ENCODE measurements at regions not wholly inside any gene's neighbourhood (a gene's known extent, or its start where the extent isn't known, plus 50 kb on each side); places are given as distances from the start of the nearest gene placed in this dataset.

- no peaks in the 10 kb centered on the region for H3K9me3 ChIP-seq (replicated peaks in 1 of 2; ENCODE audit: control insufficient read depth in 2 of 2, insufficient read depth in 1 of 2, low read depth in 1 of 2, low read length in 2 of 2)
- H2BK120ac ChIP-seq (ENCODE audit: low read depth, low read length) = no peak overlapping the region
- no peak overlapping the region for H3K4me2 ChIP-seq (ENCODE audit: insufficient read depth, low read length, poor library complexity, severe bottlenecking)
- H3K36me3 ChIP-seq (replicated peaks in 1 of 2; ENCODE audit: control insufficient read depth in 2 of 2, insufficient read depth in 2 of 2, low read length in 2 of 2) = no peaks in the 10 kb centered on the region
- H2BK15ac ChIP-seq (ENCODE audit: low read length) = no peak overlapping the region
- H3K18ac ChIP-seq (ENCODE audit: low read length) = no peak overlapping the region
- H4K8ac ChIP-seq (ENCODE audit: low read depth, low read length) = no peak overlapping the region
- no peak overlapping the region for H3K27ac ChIP-seq (replicated peaks; ENCODE audit: low read length)
- no peak overlapping the region for H2AFZ ChIP-seq (ENCODE audit: low read length)
- no peaks in the 10 kb centered on the region for H3K79me1 ChIP-seq (ENCODE audit: low read depth, low read length)
- no peak overlapping the region for H4K91ac ChIP-seq (ENCODE audit: low read depth, low read length, poor library complexity)
- peaks cover 1 to 5% of the 10 kb centered on the region in 2 donors for H3K4me1 ChIP-seq (ENCODE audit: control insufficient read depth in 2 of 2, insufficient read depth in 1 of 2, low read depth in 1 of 2, low read length in 2 of 2)
- no peak overlapping the region for H3K9ac ChIP-seq (ENCODE audit: low read depth, low read length, poor library complexity)
- no peak overlapping the region for H3K23ac ChIP-seq (ENCODE audit: low read depth, low read length, poor library complexity)
- H3K4ac ChIP-seq (ENCODE audit: low read length) = no peak overlapping the region
- no CpG with 5 or more reads among the region's 1 CpG for whole genome bisulfite sequencing, 2 donors (ENCODE audit: extremely low coverage in 2 of 2, insufficient read length in 2 of 2, insufficient replicate concordance in 1 of 2)
- no peak overlapping the region for H2BK5ac ChIP-seq (ENCODE audit: low read length)
- no peak overlapping the region for H2BK12ac ChIP-seq (ENCODE audit: low read length)
- no peaks in the 10 kb centered on the region for H3K27me3 ChIP-seq (ENCODE audit: control insufficient read depth in 3 of 3, insufficient read depth in 3 of 3, low read depth in 1 of 3, low read length in 3 of 3)
- H2AK5ac ChIP-seq (ENCODE audit: low read depth, low read length) = no peak overlapping the region
- H3K14ac ChIP-seq (ENCODE audit: low read length) = no peak overlapping the region
- H3K4me3 ChIP-seq (ENCODE audit: low read length in 2 of 2) = no peak overlapping the region
- DNase-seq (ENCODE audit: low spot score) = no peak
Observed at GRCh38 chr12:24222968-24223367, 273.5 kb upstream of the SOX5 start.

- DNase-seq (ENCODE audit: low spot score) = no peak
- Histone ChIP-seq H3K4me1 (ENCODE audit: control insufficient read depth in 2 of 2, insufficient read depth in 1 of 2, low read depth in 1 of 2, low read length in 2 of 2) (no peaks in the 10 kb centered on the region), H4K8ac (ENCODE audit: low read depth, low read length) (no peak overlapping the region), H3K4me2 (ENCODE audit: insufficient read depth, low read length, poor library complexity, severe bottlenecking) (no peak overlapping the region), H3K36me3 (replicated peaks in 1 of 2; ENCODE audit: control insufficient read depth in 2 of 2, insufficient read depth in 2 of 2, low read length in 2 of 2) (peaks cover 0 to 5% of the 10 kb centered on the region in 2 donors), H4K91ac (ENCODE audit: low read depth, low read length, poor library complexity) (no peak overlapping the region), H2BK5ac (ENCODE audit: low read length) (no peak overlapping the region), H3K23ac (ENCODE audit: low read depth, low read length, poor library complexity) (no peak overlapping the region), H2BK12ac (ENCODE audit: low read length) (no peak overlapping the region), H3K9ac (ENCODE audit: low read depth, low read length, poor library complexity) (no peak overlapping the region), H2BK120ac (ENCODE audit: low read depth, low read length) (no peak overlapping the region), H3K27ac (replicated peaks; ENCODE audit: low read length) (no peak overlapping the region), H2AFZ (ENCODE audit: low read length) (no peak overlapping the region), H3K27me3 (ENCODE audit: control insufficient read depth in 3 of 3, insufficient read depth in 3 of 3, low read depth in 1 of 3, low read length in 3 of 3) (no peaks in the 10 kb centered on the region), H3K14ac (ENCODE audit: low read length) (no peak overlapping the region), H2BK15ac (ENCODE audit: low read length) (no peak overlapping the region), H3K18ac (ENCODE audit: low read length) (no peak overlapping the region), H3K79me1 (ENCODE audit: low read depth, low read length) (no peaks in the 10 kb centered on the region), H3K9me3 (replicated peaks in 1 of 2; ENCODE audit: control insufficient read depth in 2 of 2, insufficient read depth in 1 of 2, low read depth in 1 of 2, low read length in 2 of 2) (peaks cover 0 to 13% of the 10 kb centered on the region in 2 donors), H3K4ac (ENCODE audit: low read length) (no peak overlapping the region), H3K4me3 (ENCODE audit: low read length in 2 of 2) (no peak overlapping the region), H2AK5ac (ENCODE audit: low read depth, low read length) (no peak overlapping the region)
- no CpG with 5 or more reads among the region's 2 CpGs for WGBS, 2 donors (ENCODE audit: extremely low coverage in 2 of 2, insufficient read length in 2 of 2, insufficient replicate concordance in 1 of 2)
Observed at GRCh38 chr12:24212496-24212895, 263.0 kb upstream of the SOX5 start.

GRCh38 chr12:24206621-24207020 lies 257.2 kb upstream of the SOX5 start:
- Histone ChIP-seq H3K36me3 (replicated peaks in 1 of 2; ENCODE audit: control insufficient read depth in 2 of 2, insufficient read depth in 2 of 2, low read length in 2 of 2) (peaks cover 0 to 4% of the 10 kb centered on the region in 2 donors), H3K9me3 (replicated peaks in 1 of 2; ENCODE audit: control insufficient read depth in 2 of 2, insufficient read depth in 1 of 2, low read depth in 1 of 2, low read length in 2 of 2) (peaks cover 0 to 16% of the 10 kb centered on the region in 2 donors), H3K4ac (ENCODE audit: low read length) (no peak overlapping the region), H2AFZ (ENCODE audit: low read length) (no peak overlapping the region), H3K4me2 (ENCODE audit: insufficient read depth, low read length, poor library complexity, severe bottlenecking) (no peak overlapping the region), H4K8ac (ENCODE audit: low read depth, low read length) (no peak overlapping the region), H3K9ac (ENCODE audit: low read depth, low read length, poor library complexity) (no peak overlapping the region), H3K23ac (ENCODE audit: low read depth, low read length, poor library complexity) (no peak overlapping the region), H3K27ac (replicated peaks; ENCODE audit: low read length) (no peak overlapping the region), H4K91ac (ENCODE audit: low read depth, low read length, poor library complexity) (no peak overlapping the region), H2BK15ac (ENCODE audit: low read length) (no peak overlapping the region), H2BK5ac (ENCODE audit: low read length) (no peak overlapping the region), H3K14ac (ENCODE audit: low read length) (no peak overlapping the region), H2BK12ac (ENCODE audit: low read length) (no peak overlapping the region), H2AK5ac (ENCODE audit: low read depth, low read length) (no peak overlapping the region), H2BK120ac (ENCODE audit: low read depth, low read length) (no peak overlapping the region), H3K18ac (ENCODE audit: low read length) (no peak overlapping the region), H3K4me3 (ENCODE audit: low read length in 2 of 2) (no peak overlapping the region), H3K79me1 (ENCODE audit: low read depth, low read length) (no peaks in the 10 kb centered on the region), H3K4me1 (ENCODE audit: control insufficient read depth in 2 of 2, insufficient read depth in 1 of 2, low read depth in 1 of 2, low read length in 2 of 2) (peaks cover 0 to 2% of the 10 kb centered on the region in 2 donors), H3K27me3 (ENCODE audit: control insufficient read depth in 3 of 3, insufficient read depth in 3 of 3, low read depth in 1 of 3, low read length in 3 of 3) (no peaks in the 10 kb centered on the region)
- WGBS, 2 donors (ENCODE audit: extremely low coverage in 2 of 2, insufficient read length in 2 of 2, insufficient replicate concordance in 1 of 2) = no CpG with 5 or more reads among the region's 2 CpGs
- DNase-seq (ENCODE audit: low spot score) = no peak

GRCh38 chr12:24201258-24201970 lies 251.9 kb upstream of the SOX5 start:
- H3K23ac ChIP-seq (ENCODE audit: low read depth, low read length, poor library complexity) = no peak overlapping the region
- H3K9ac ChIP-seq (ENCODE audit: low read depth, low read length, poor library complexity) = no peak overlapping the region
- no peak overlapping the region for H2BK5ac ChIP-seq (ENCODE audit: low read length)
- no peak overlapping the region for H2BK15ac ChIP-seq (ENCODE audit: low read length)
- no peak overlapping the region for H3K4me3 ChIP-seq (ENCODE audit: low read length in 2 of 2)
- WGBS, 2 donors (ENCODE audit: extremely low coverage in 2 of 2, insufficient read length in 2 of 2, insufficient replicate concordance in 1 of 2) = no CpG with 5 or more reads among the region's 3 CpGs
- H3K9me3 ChIP-seq (replicated peaks in 1 of 2; ENCODE audit: control insufficient read depth in 2 of 2, insufficient read depth in 1 of 2, low read depth in 1 of 2, low read length in 2 of 2) = peaks cover 0 to 16% of the 10 kb centered on the region in 2 donors
- H2BK12ac ChIP-seq (ENCODE audit: low read length) = no peak overlapping the region
- H3K79me1 ChIP-seq (ENCODE audit: low read depth, low read length) = no peaks in the 10 kb centered on the region
- no peak overlapping the region for H3K4me2 ChIP-seq (ENCODE audit: insufficient read depth, low read length, poor library complexity, severe bottlenecking)
- H3K36me3 ChIP-seq (replicated peaks in 1 of 2; ENCODE audit: control insufficient read depth in 2 of 2, insufficient read depth in 2 of 2, low read length in 2 of 2) = no peaks in the 10 kb centered on the region
- H4K8ac ChIP-seq (ENCODE audit: low read depth, low read length) = no peak overlapping the region
- H3K4ac ChIP-seq (ENCODE audit: low read length) = no peak overlapping the region
- no peak overlapping the region for H3K27ac ChIP-seq (replicated peaks; ENCODE audit: low read length)
- no peak overlapping the region for H4K91ac ChIP-seq (ENCODE audit: low read depth, low read length, poor library complexity)
- H2BK120ac ChIP-seq (ENCODE audit: low read depth, low read length) = no peak overlapping the region
- no peak overlapping the region for H2AK5ac ChIP-seq (ENCODE audit: low read depth, low read length)
- H2AFZ ChIP-seq (ENCODE audit: low read length) = no peak overlapping the region
- H3K27me3 ChIP-seq (ENCODE audit: control insufficient read depth in 3 of 3, insufficient read depth in 3 of 3, low read depth in 1 of 3, low read length in 3 of 3) = no peaks in the 10 kb centered on the region
- no peak for DNase-seq (ENCODE audit: low spot score)
- no peak overlapping the region for H3K14ac ChIP-seq (ENCODE audit: low read length)
- peaks cover 5 to 7% of the 10 kb centered on the region in 2 donors for H3K4me1 ChIP-seq (ENCODE audit: control insufficient read depth in 2 of 2, insufficient read depth in 1 of 2, low read depth in 1 of 2, low read length in 2 of 2)
- no peak overlapping the region for H3K18ac ChIP-seq (ENCODE audit: low read length)
